ENCODE measurements at regions not wholly inside any gene's neighbourhood (a gene's known extent, or its start where the extent isn't known, plus 50 kb on each side); places are given as distances from the start of the nearest gene placed in this dataset.

GRCh38 chr12:127820271-127820670 is 446.7 kb upstream of the TMEM132C start:
- H2AFZ ChIP-seq (ENCODE audit: low read depth, low read length), result no peak overlapping the region
- TF ChIP-seq MYC (IDR thresholded peaks at IDR 0.05; ENCODE audit: low read depth, low read length), result no peak
- no peak for TF ChIP-seq CTCF (IDR thresholded peaks at IDR 0.05; ENCODE audit: extremely low read depth in 1 of 2, insufficient read depth in 1 of 2, low read depth in 1 of 2, low read length in 2 of 2)
- no peak for TF ChIP-seq POLR2AphosphoS5 (IDR thresholded peaks at IDR 0.05; ENCODE audit: insufficient read depth, low read depth, low read length)
- no peak for TF ChIP-seq GATA2 (IDR thresholded peaks at IDR 0.05; ENCODE audit: insufficient read depth, insufficient read length, low read depth, low read length)
- no peak for TF ChIP-seq MAX (IDR thresholded peaks at IDR 0.05; ENCODE audit: insufficient read depth, insufficient read length)
- no peak for TF ChIP-seq POLR2A (IDR thresholded peaks at IDR 0.05; ENCODE audit: low read depth, low read length)
- TF ChIP-seq JUN (IDR thresholded peaks at IDR 0.05; ENCODE audit: borderline replicate concordance, insufficient read depth, insufficient read length, low read depth), result no peak
- no peak for TF ChIP-seq EZH2 (IDR thresholded peaks at IDR 0.05; ENCODE audit: borderline replicate concordance, low read depth, low read length, severe bottlenecking)
- no peak for TF ChIP-seq FOS (IDR thresholded peaks at IDR 0.05; ENCODE audit: borderline replicate concordance, insufficient read depth, low read length)
- intact Hi-C loops (cut with micrococcal nuclease) (no loop called here), dilution Hi-C loops (cut with MboI; ENCODE audit: extremely low pct_ligation_motif_present, low sequenced_read_pairs) (no loop called here)
- no peaks in the 10 kb centered on the region for H4K20me1 ChIP-seq (replicated peaks; ENCODE audit: control insufficient read depth, extremely low read depth, insufficient read depth, low read length)
- H3K27me3 ChIP-seq (ENCODE audit: control insufficient read depth in 2 of 2, insufficient read depth in 2 of 2, low read length in 2 of 2), result no peaks in the 10 kb centered on the region
- H3K9me3 ChIP-seq (replicated peaks; ENCODE audit: control insufficient read depth, insufficient read depth, low read length), result peaks cover 14% of the 10 kb centered on the region
- CTCF ChIA-PET, result no interaction called here
- FAIRE-seq (no peak), DNase-seq (ENCODE audit: low read depth, low spot score) (no peak)
- H3K4me3 ChIP-seq (replicated peaks in 1 of 3; ENCODE audit: insufficient read depth in 1 of 3, low read depth in 1 of 3, low read length in 3 of 3), result no peak overlapping the region
- no peak overlapping the region for H3K4me2 ChIP-seq (ENCODE audit: insufficient read depth, low read length)
- no peaks in the 10 kb centered on the region for H3K79me2 ChIP-seq (ENCODE audit: control insufficient read depth, insufficient read depth, low read length)
- no peaks in the 10 kb centered on the region for H3K4me1 ChIP-seq (ENCODE audit: control insufficient read depth, extremely low read depth, insufficient read depth, low read length)
- no TSS peak for BruUV-seq (replicated peaks)
- POLR2A ChIA-PET, result no interaction called here
- no peaks in the 10 kb centered on the region for H3K9me1 ChIP-seq (replicated peaks; ENCODE audit: control insufficient read depth, extremely low read depth, insufficient read depth, low read length)
- no peak overlapping the region for H3K27ac ChIP-seq (ENCODE audit: insufficient read depth, low read depth, low read length)
- H3K9ac ChIP-seq (replicated peaks; ENCODE audit: extremely low read depth, insufficient read depth, low read length), result no peak overlapping the region
- H3K36me3 ChIP-seq (ENCODE audit: control insufficient read depth in 2 of 2, extremely low read depth in 1 of 2, insufficient read depth in 2 of 2, low read length in 2 of 2), result no peaks in the 10 kb centered on the region

Data from endothelial cell of umbilical vein (primary cell).